ENCODE measurements at regions not wholly inside any gene's neighbourhood (a gene's known extent, or its start where the extent isn't known, plus 50 kb on each side); places are given as distances from the start of the nearest gene placed in this dataset.

DNA sequence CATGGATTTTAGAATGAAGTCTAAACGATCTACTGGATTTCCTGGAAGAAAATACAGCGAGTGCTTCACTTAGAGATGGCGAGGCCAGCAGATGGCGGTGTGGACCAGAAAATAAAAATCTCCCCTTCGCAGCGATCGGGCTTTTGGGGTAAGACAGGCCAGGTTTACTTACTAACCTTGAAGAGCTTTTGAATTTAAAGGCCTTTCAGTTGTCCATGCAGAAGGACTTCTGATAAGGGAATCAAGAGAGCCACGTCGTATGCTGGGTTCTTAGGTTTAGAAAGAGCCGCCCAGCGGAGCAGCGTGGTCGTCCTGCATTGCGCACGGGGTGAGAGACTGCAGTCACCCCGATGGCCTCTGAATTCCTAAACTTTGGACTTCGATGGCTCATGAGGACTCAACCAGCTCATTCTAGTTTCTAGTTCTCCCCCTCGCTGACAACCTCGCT, 125.2 kb upstream of the RALGAPA2 start (continued):
- TF ChIP-seq, protein P1, sequence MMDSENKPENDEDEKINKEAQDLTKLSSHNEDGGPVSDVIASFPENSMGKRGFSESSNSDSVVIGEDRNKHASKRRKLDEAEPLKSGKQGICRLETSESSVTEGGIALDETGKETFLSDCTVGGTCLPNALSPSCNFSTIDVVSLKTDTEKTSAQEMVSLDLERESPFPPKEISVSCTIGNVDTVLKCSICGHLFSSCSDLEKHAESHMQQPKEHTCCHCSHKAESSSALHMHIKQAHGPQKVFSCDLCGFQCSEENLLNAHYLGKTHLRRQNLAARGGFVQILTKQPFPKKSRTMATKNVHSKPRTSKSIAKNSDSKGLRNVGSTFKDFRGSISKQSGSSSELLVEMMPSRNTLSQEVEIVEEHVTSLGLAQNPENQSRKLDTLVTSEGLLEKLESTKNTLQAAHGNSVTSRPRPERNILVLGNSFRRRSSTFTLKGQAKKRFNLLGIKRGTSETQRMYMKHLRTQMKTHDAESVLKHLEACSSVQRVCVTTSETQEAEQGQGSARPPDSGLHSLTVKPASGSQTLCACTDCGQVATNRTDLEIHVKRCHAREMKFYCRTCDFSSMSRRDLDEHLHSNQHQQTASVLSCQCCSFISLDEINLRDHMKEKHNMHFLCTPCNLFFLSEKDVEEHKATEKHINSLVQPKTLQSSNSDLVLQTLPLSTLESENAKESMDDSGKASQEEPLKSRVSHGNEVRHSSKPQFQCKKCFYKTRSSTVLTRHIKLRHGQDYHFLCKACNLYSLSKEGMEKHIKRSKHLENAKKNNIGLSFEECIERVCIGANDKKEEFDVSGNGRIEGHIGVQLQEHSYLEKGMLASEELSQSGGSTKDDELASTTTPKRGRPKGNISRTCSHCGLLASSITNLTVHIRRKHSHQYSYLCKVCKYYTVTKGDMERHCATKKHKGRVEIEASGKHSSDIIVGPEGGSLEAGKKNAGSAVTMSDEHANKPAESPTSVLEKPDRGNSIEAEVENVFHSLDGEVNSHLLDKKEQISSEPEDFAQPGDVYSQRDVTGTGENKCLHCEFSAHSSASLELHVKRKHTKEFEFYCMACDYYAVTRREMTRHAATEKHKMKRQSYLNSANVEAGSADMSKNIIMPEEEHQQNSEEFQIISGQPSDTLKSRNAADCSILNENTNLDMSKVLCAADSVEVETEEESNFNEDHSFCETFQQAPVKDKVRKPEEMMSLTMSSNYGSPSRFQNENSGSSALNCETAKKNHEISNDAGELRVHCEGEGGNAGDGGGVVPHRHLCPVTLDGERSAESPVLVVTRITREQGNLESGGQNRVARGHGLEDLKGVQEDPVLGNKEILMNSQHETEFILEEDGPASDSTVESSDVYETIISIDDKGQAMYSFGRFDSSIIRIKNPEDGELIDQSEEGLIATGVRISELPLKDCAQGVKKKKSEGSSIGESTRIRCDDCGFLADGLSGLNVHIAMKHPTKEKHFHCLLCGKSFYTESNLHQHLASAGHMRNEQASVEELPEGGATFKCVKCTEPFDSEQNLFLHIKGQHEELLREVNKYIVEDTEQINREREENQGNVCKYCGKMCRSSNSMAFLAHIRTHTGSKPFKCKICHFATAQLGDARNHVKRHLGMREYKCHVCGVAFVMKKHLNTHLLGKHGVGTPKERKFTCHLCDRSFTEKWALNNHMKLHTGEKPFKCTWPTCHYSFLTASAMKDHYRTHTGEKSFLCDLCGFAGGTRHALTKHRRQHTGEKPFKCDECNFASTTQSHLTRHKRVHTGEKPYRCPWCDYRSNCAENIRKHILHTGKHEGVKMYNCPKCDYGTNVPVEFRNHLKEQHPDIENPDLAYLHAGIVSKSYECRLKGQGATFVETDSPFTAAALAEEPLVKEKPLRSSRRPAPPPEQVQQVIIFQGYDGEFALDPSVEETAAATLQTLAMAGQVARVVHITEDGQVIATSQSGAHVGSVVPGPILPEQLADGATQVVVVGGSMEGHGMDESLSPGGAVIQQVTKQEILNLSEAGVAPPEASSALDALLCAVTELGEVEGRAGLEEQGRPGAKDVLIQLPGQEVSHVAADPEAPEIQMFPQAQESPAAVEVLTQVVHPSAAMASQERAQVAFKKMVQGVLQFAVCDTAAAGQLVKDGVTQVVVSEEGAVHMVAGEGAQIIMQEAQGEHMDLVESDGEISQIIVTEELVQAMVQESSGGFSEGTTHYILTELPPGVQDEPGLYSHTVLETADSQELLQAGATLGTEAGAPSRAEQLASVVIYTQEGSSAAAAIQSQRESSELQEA (CRISPR knock-in tag; IDR thresholded peaks at IDR 0.05; ENCODE audit: not compliant biosample characterization) = peak; percentile 30
- TF ChIP-seq LCORL (IDR thresholded peaks at IDR 0.05) (no peak), LCORL (CRISPR knock-in tag; IDR thresholded peaks at IDR 0.05) (peak; percentile 73; the same call in 1 of the 2 replicates), BRCA1 (CRISPR knock-in tag; IDR thresholded peaks at IDR 0.05) (no peak), NR2F6 (IDR thresholded peaks at IDR 0.05) (0 out of 2 replicates have a peak, but pooled peaks have one; percentile 23), NR2F6 (CRISPR knock-in tag; IDR thresholded peaks at IDR 0.05) (peak; percentile 27; the same call in 1 of the 2 replicates), MEF2D (CRISPR knock-in tag; IDR thresholded peaks at IDR 0.05) (no peak), YEATS4 (CRISPR knock-in tag; IDR thresholded peaks at IDR 0.05; ENCODE audit: borderline replicate concordance) (0 out of 2 replicates have a peak, but pooled peaks have one; percentile 64), TSC22D2 (CRISPR knock-in tag; IDR thresholded peaks at IDR 0.05; ENCODE audit: borderline replicate concordance) (no peak), ZNF33B (CRISPR knock-in tag; IDR thresholded peaks at IDR 0.05) (peak; percentile 62; the same call in 1 of the 2 replicates), SMC3 (IDR thresholded peaks at IDR 0.05; ENCODE audit: low read length) (peak; percentile 93)
- TF ChIP-seq, protein P2, sequence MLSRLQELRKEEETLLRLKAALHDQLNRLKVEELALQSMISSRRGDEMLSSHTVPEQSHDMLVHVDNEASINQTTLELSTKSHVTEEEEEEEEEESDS (CRISPR knock-in tag; IDR thresholded peaks at IDR 0.05; ENCODE audit: borderline replicate concordance) = peak; percentile 61; the same call in 1 of the 2 replicates
- TF ChIP-seq, protein P3, sequence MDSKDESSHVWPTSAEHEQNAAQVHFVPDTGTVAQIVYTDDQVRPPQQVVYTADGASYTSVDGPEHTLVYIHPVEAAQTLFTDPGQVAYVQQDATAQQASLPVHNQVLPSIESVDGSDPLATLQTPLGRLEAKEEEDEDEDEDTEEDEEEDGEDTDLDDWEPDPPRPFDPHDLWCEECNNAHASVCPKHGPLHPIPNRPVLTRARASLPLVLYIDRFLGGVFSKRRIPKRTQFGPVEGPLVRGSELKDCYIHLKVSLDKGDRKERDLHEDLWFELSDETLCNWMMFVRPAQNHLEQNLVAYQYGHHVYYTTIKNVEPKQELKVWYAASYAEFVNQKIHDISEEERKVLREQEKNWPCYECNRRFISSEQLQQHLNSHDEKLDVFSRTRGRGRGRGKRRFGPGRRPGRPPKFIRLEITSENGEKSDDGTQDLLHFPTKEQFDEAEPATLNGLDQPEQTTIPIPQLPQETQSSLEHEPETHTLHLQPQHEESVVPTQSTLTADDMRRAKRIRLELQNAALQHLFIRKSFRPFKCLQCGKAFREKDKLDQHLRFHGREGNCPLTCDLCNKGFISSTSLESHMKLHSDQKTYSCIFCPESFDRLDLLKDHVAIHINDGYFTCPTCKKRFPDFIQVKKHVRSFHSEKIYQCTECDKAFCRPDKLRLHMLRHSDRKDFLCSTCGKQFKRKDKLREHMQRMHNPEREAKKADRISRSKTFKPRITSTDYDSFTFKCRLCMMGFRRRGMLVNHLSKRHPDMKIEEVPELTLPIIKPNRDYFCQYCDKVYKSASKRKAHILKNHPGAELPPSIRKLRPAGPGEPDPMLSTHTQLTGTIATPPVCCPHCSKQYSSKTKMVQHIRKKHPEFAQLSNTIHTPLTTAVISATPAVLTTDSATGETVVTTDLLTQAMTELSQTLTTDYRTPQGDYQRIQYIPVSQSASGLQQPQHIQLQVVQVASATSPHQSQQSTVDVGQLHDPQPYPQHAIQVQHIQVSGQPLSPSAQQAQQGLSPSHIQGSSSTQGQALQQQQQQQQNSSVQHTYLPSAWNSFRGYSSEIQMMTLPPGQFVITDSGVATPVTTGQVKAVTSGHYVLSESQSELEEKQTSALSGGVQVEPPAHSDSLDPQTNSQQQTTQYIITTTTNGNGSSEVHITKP (CRISPR knock-in tag; IDR thresholded peaks at IDR 0.05; ENCODE audit: low read depth) = no peak
- TF ChIP-seq, protein P4, sequence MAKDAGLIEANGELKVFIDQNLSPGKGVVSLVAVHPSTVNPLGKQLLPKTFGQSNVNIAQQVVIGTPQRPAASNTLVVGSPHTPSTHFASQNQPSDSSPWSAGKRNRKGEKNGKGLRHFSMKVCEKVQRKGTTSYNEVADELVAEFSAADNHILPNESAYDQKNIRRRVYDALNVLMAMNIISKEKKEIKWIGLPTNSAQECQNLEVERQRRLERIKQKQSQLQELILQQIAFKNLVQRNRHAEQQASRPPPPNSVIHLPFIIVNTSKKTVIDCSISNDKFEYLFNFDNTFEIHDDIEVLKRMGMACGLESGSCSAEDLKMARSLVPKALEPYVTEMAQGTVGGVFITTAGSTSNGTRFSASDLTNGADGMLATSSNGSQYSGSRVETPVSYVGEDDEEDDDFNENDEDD (CRISPR knock-in tag; IDR thresholded peaks at IDR 0.05; ENCODE audit: borderline replicate concordance) = peak; percentile 44; the same call in 1 of the 2 replicates
- TF ChIP-seq, protein P5, sequence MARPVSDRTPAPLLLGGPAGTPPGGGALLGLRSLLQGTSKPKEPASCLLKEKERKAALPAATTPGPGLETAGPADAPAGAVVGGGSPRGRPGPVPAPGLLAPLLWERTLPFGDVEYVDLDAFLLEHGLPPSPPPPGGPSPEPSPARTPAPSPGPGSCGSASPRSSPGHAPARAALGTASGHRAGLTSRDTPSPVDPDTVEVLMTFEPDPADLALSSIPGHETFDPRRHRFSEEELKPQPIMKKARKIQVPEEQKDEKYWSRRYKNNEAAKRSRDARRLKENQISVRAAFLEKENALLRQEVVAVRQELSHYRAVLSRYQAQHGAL (CRISPR knock-in tag; IDR thresholded peaks at IDR 0.05; ENCODE audit: not compliant biosample characterization) = peak; percentile 17
